ENCODE measurements at regions not wholly inside any gene's neighbourhood (a gene's known extent, or its start where the extent isn't known, plus 50 kb on each side); places are given as distances from the start of the nearest gene placed in this dataset.

DNA sequence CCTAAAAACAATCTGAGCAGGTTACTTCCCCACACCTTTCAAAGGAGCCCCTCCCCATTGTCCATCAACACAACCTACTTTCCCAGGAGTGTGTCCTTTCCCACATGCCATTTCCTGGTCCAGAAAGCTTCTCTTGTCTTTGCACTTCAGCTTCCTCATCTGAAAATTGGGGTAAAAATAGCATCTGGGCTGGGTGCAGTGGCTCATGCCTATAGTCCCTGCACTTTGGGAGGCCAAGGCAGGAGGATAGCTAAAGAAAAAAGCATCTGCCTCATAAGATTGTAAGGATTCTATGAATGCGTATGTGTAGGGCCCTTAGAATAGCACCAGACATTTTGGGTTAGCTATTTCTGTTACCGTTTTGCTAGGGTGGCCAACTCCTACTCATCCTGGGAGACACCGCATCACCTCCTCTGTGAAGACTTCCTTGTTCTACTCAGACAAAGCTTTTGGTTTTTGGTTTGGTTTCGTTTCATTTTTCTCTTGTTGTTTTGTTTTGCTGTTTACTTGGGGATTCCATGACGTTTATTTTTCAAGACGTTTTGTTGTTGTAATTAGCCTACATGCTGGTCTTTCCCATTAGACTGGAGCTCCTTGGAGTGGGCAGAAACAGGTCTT, 224.4 kb upstream of the TLE3 start:
- Mint-ChIP-seq H3K4me3 (ENCODE audit: unreplicated experiment) (no peak overlapping the region), H3K27me3 (ENCODE audit: unreplicated experiment) (no peaks in the 10 kb centered on the region), H3K27ac (ENCODE audit: unreplicated experiment) (no peak overlapping the region), H3K4me1 (ENCODE audit: low read depth, unreplicated experiment) (peaks cover 9% of the 10 kb centered on the region), H3K36me3 (ENCODE audit: unreplicated experiment) (no peaks in the 10 kb centered on the region), H3K9me3 (ENCODE audit: unreplicated experiment) (peaks cover 4% of the 10 kb centered on the region)
- DNase-seq, result no peak
- no peak for TF ChIP-seq CTCF (IDR thresholded peaks at IDR 0.05; ENCODE audit: partially characterized antibody, unreplicated experiment)

GRCh38 chr15:70321172-70321819, 223.6 kb upstream of the TLE3 start:
- Mint-ChIP-seq H3K4me3 (ENCODE audit: unreplicated experiment) (no peak overlapping the region), H3K27me3 (ENCODE audit: unreplicated experiment) (no peaks in the 10 kb centered on the region), H3K4me1 (ENCODE audit: low read depth, unreplicated experiment) (peaks cover 9% of the 10 kb centered on the region), H3K9me3 (ENCODE audit: unreplicated experiment) (peaks cover 4% of the 10 kb centered on the region), H3K27ac (ENCODE audit: unreplicated experiment) (no peak overlapping the region), H3K36me3 (ENCODE audit: unreplicated experiment) (no peaks in the 10 kb centered on the region)
- no peak for TF ChIP-seq CTCF (IDR thresholded peaks at IDR 0.05; ENCODE audit: partially characterized antibody, unreplicated experiment)
- no peak for DNase-seq

GRCh38 chr15:70320482-70320881, 222.8 kb upstream of the TLE3 start:
- DNase-seq, result no peak
- Mint-ChIP-seq H3K4me3 (ENCODE audit: unreplicated experiment) (no peak overlapping the region), H3K9me3 (ENCODE audit: unreplicated experiment) (peaks cover 4% of the 10 kb centered on the region), H3K27me3 (ENCODE audit: unreplicated experiment) (peaks cover 2% of the 10 kb centered on the region), H3K36me3 (ENCODE audit: unreplicated experiment) (no peaks in the 10 kb centered on the region), H3K27ac (ENCODE audit: unreplicated experiment) (no peak overlapping the region), H3K4me1 (ENCODE audit: low read depth, unreplicated experiment) (peaks cover 12% of the 10 kb centered on the region)
- no peak for TF ChIP-seq CTCF (IDR thresholded peaks at IDR 0.05; ENCODE audit: partially characterized antibody, unreplicated experiment)

GRCh38 chr15:70320077-70320476, 222.4 kb upstream of the TLE3 start:
- TF ChIP-seq CTCF (IDR thresholded peaks at IDR 0.05; ENCODE audit: partially characterized antibody, unreplicated experiment), result no peak
- Mint-ChIP-seq H3K4me3 (ENCODE audit: unreplicated experiment) (no peak overlapping the region), H3K9me3 (ENCODE audit: unreplicated experiment) (peaks cover 4% of the 10 kb centered on the region), H3K27me3 (ENCODE audit: unreplicated experiment) (peaks cover 2% of the 10 kb centered on the region), H3K4me1 (ENCODE audit: low read depth, unreplicated experiment) (peaks cover 12% of the 10 kb centered on the region), H3K27ac (ENCODE audit: unreplicated experiment) (no peak overlapping the region), H3K36me3 (ENCODE audit: unreplicated experiment) (no peaks in the 10 kb centered on the region)
- no peak for DNase-seq

GRCh38 chr15:70319466-70319865, 221.7 kb upstream of the TLE3 start:
- no peak overlapping the region for H3K27ac Mint-ChIP-seq (ENCODE audit: unreplicated experiment)
- H3K9me3 Mint-ChIP-seq (ENCODE audit: unreplicated experiment), result peaks cover 4% of the 10 kb centered on the region
- H3K36me3 Mint-ChIP-seq (ENCODE audit: unreplicated experiment), result no peaks in the 10 kb centered on the region
- peaks cover 2% of the 10 kb centered on the region for H3K27me3 Mint-ChIP-seq (ENCODE audit: unreplicated experiment)
- H3K4me1 Mint-ChIP-seq (ENCODE audit: low read depth, unreplicated experiment), result peaks cover 12% of the 10 kb centered on the region
- H3K4me3 Mint-ChIP-seq (ENCODE audit: unreplicated experiment), result no peak overlapping the region
- no peak for DNase-seq
- no peak for TF ChIP-seq CTCF (IDR thresholded peaks at IDR 0.05; ENCODE audit: partially characterized antibody, unreplicated experiment)
